GM19467 (cell line): ENCODE measurements at regions not wholly inside any gene's neighbourhood (a gene's known extent, or its start where the extent isn't known, plus 50 kb on each side); places are given as distances from the start of the nearest gene placed in this dataset.
A peak's percentile ranks its signal among the peaks of the same experiment; 100 is the strongest.

ENCODE experiments used
- ATAC-seq: cut with Tn5 transposase; IDR thresholded peaks from one replicate; pipeline ENCODE4 v1.9.1; 2021; ENCODE audit warnings: mild to moderate bottlenecking, moderate library complexity; ENCODE audit not compliant: unreplicated experiment

DNA sequence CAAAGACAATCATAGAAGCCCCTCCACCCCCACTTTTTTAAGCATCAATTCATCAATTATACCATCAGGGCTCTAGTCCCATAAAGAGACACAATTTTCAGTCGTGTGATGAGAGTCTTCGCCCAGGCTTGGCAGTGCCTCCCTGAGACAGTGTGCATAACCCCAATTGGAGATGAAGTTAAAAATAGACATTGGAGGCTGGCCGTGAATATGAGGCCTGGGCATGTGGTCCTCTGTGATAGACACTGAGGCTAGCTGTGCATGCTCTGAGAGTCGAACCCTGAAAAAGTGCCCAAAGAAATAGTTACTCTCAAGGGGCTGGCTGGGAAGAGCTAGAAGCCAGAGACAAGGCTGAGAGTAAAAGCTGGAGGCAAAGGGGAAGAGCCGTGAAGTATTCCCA lies 248.6 kb upstream of the NR4A3 start:
- ATAC-seq: no peak

DNA sequence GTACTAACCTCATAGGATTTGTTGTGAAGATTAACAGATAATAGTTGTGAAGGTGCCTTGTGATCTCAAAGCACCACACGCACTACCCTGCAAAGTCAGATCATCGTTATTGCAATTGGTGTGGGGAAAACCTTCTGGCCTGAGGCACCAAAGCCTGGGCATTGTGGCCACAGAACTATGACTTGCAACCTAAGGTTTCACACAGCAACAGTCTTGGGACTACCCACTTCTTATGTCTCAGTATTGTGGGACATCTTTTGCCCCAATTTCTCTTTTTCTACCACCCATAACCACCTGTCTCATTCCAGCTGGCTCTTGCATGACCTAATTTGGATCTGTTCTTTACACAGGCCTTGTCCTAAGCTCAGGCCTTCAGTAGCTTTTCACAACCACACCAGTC lies 247.8 kb upstream of the NR4A3 start:
- ATAC-seq: no peak

DNA sequence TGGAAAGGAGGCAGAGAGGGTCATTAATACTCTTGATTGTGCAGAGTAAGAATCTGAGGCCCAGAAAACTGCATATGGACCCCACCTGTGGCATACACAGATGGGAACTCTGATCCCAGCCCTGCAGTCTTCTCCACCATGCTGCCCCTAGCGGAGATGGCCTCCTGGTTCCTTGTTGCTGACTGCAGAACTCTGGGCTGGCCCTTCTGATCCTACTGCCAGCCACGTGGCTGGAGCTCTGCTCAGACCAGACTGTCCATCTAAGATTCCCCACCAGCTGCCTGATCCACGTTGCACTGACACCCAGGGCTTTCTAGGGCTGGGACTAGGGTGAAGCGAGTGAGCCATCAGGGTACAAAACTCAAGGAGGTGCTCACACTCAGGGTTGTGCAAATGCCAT lies 245.7 kb upstream of the NR4A3 start:
- no peak for ATAC-seq

DNA sequence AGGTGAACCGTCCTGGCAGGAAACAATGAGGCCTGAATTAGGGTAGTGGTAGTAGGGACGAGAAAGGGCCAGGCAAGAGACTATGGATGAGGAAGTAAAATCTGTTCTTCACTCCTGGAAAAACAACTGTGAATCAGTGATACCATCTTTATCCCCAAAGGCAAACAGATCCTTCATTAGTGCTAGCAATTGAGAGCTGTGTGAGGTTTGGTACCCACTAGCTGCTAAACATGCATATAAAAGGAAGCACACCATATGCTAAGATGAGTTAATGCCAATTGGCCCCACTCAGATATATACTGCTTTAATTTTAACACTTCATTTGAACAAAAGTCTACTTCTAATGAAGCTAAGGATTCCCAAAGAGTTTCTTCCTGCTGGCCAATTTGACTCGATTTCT lies 244.8 kb upstream of the NR4A3 start:
- no peak for ATAC-seq

DNA sequence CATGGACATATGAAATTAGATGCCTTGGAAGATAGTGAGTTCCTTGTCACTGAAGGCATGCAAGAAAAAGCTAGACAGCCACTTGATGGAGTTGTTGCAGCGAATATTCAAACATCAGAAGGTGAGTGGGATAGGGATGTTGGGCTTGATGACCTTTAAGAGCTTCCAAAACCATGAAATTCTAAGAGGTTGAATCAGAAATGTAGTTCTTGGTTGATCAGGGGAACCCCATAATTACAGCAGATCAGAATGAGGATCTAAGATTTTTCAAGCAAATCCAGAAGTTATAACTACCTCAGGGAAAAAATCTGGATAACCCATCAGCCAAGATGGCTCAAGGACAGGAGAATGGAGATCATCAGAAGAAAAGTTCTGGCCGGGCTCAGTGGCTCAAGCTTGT lies 244.3 kb upstream of the NR4A3 start:
- ATAC-seq: no peak

DNA sequence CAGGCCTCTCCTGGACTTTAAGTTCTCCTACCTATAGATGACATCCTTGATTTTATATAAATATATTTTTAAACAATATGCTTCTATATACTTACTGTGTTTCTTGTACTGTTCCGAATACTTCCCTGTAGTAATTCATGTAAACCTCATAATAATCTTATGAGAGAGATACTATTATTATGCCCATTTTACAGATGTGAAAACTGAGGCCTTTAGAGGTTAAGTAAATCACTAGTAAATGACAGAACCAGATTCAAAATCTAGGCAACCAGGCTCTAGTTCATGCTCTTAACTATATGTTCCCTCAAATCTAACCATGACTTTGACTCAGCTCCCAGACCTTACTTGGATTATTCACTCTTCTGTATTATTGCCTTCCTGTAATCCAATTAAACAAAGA lies 243.0 kb upstream of the NR4A3 start:
- no peak for ATAC-seq

DNA sequence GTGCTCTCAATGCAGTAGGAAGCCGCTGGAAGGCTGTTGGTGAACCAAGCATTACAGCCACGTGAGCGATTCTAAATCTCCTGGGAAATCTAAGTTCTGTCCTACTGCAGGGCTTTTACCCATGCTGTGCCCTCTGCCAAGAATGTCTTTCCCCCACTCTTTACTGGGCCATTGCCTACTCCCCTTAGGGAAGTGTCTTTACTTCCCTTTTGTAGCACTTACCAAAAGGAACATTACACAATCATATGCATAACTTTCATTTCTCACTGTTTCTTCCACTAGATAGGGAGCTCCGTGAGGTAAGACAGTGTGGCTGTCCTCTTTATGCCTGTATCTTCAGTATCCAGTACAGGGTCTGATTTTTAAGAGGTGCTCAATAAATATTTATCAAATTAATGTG lies 241.7 kb upstream of the NR4A3 start:
- no peak for ATAC-seq

DNA sequence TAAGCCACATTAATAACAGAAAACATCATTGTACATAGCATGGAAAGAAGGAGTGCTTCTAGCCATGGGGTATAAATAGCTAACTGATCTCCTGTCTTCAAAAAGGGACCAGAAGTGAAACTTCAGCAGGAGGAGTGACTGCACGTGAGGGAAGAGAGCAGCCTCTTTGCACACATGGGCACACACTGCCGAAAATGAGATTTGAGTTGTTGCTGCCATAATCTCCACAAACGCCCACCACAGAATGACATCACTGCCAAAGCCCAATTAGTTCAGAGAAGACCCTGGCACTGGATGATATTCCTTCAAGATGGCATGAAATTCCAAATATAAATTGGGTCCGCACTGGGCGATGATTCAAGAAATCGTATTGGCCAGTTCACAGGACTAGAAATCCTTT lies 238.9 kb upstream of the NR4A3 start:
- no peak for ATAC-seq

DNA sequence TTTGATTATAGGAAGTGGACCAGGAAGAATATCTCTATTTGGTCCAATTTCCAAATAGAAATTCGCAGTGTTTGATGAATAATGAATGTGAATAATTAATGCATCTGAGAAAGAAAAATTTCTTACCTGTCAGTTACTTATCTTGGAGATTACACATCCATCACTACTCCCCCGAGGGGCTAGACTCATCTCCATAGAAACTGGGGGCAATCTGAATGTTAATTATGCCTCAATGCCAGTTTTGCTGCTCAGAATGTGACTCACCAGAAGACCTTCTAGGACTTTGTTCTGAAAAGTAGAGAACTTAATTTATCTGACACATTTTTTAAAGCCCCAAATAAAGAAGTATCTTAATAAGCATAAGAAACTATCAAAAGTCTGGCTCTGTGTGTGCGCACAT lies 233.4 kb upstream of the NR4A3 start:
- no peak for ATAC-seq

DNA sequence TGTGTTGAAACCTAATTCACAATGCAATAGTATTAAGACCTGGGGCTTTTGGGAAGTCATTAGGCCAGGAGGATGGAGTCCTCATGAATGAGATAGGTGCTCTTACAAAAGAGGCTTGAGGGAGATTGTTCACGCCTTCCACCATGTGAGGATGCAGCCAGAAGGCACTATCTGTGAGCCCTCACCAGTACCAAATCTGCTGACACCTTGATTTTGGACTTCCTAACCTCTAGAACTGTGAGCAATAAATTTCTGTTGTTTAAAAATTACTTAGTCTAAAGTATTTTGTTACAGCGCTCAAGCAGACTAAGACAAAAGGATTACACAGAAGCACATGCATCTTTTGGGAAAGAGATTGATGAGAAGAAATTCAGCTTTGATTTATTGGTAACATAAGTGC lies 232.9 kb upstream of the NR4A3 start:
- no peak for ATAC-seq

DNA sequence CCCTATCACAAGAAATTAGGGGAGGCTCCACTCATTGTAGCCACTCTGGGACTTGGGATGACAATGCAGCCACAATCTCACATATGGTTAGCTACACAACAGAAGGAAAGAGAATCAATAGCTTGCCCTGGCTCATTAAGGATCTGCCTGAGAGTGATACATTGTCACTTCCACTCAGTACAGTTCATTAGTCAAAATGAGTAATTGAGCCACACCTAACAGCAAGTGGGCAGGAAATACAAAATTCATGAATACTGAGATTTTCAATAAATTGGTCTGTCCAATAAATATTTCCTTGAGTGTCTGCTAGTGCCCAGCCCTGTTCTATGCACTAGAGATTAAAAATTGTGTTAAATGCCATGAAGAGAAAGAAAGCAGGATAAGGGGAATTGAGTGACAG lies 231.3 kb upstream of the NR4A3 start:
- ATAC-seq: no peak

DNA sequence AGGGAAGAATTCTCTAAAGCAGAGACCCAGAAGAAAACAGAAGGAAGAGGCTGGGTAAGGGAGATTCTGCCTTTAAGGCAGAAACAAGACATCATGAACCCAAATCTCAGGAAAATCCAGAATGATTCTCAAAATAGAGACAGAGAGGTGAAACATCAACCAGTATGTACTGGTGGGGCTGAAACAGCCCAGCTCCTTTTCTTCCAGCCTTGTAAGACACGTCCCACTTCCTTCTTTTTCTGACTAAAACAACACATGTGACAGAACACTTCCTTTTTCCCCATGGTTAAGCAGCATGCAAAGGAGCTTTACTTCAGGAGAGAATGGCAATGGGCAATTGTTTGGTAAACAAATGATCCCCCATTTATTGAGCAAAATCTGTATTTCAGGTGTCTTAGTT lies 230.8 kb upstream of the NR4A3 start:
- no peak for ATAC-seq

DNA sequence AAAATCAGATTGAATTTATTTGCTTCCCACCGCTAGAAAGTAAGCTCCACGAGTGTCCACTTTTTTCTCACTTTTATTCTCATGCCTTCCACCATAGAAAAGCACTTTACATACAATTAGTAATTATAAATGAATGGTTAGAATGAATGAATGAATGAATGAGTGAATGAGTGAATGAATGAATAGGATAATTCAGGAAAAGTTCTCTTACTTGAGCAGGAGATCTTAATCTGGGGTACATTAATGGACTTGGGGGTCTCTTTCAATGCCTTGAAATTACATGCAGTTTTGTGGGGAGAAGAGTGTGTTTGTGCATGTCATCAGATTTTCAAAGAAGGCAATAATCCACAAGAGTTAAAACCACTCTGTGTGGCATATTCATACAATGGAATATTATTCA lies 229.9 kb upstream of the NR4A3 start:
- ATAC-seq: no peak

DNA sequence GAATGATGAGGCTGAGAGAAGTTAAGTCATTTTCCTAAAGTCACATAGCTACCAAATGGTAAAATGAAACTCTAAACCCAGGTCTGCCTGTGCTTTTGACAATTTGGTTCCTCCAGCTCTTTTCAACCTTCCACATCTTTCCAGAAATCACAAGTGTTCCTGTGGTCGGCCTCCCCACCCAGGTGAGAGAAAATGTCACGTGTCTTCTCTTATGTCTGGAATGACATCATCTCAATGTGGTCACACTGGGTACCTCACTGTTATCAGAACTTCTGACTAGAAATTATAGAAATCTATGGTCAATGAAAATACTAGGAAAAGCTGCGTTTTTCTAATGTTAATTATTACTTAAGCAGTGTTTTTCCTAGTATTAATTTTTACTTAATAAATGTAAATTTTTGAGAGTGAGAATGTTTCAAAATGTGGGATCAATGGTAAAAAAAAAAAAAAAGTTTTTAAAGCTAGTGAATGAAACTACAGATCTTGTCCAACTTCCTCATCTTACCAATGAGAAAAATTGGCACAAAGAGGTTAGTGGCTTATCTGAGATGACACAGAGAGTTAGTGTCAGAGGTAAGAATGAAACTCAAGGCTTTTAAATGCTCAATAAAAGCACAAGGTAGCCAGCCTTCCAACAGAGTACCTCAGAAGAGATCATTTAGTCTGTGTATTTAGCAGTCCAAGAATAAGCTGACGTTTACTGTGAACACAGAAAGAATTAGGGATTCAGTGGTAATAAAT lies 228.7 kb upstream of the NR4A3 start:
- ATAC-seq: no peak

DNA sequence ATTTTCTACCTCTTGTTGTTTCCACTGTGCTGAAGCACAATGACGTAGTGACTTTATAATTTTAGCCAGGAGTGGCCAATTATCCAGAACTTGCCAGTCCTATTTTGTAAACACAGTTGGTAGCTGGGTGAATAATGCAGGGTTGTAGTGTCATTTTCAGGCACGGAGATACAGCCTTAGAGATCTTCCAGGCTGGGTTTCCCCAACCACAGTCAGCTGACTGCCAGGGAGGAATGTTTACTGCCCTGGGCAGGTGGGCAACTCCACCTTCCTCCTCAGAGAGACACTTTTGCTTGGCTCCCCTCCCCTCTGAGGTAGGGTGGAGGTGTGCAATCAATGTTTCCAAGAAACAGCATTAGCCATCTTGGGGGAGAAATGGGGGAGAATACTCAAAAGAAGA lies 228.1 kb upstream of the NR4A3 start:
- ATAC-seq: no peak

DNA sequence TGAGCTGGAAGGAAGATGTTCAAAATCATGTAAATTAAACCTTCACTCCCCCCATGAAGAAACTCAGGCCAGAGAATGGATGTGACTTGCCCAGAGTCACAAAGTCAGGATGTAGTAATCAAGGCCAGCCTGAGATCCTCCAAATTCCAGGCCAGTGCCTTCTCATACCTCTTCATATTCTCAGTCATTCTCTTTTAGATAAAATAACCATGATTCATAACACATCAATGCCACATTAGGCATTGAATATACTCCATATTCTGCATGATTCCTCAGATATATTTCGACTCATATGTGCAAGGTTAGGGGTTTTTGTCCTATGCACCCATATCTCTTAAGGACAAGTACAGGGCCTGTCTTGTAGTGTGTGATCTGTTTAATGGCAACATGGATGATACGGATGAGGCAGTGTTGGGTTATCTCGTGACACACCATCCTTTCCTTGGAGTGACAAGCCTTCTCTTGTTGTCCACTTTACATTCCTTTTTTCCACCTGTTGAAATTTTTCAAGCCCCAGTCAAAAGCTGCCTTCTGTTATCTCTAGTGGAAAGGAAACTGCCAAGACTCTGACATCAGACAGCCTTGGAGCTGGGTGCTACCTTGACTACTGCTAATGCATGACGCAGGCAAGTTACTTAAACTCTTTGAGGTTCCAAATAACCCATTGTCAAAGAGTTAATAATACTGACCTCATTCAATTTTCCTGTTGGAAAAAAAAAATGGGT lies 227.5 kb upstream of the NR4A3 start:
- no peak for ATAC-seq

DNA sequence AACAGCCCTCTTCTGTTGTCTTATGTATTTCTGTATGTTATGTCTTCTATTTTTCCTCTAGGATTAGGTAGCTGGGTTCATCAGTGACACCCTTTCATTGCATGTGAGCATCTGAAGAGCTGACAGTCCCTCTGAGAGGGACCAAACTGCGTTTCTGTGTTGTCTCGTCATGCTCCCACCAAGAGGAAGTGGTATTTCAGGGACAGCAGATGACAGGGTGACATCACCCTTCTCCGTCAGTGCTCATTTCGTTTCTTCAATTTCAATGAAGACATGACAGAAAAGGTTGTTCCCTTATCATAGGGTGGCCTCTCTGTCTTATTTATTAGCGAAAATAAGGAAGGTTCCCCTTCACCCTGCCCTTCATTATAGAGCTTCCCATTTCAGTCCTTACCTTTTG lies 225.9 kb upstream of the NR4A3 start:
- ATAC-seq: peak; percentile 57

DNA sequence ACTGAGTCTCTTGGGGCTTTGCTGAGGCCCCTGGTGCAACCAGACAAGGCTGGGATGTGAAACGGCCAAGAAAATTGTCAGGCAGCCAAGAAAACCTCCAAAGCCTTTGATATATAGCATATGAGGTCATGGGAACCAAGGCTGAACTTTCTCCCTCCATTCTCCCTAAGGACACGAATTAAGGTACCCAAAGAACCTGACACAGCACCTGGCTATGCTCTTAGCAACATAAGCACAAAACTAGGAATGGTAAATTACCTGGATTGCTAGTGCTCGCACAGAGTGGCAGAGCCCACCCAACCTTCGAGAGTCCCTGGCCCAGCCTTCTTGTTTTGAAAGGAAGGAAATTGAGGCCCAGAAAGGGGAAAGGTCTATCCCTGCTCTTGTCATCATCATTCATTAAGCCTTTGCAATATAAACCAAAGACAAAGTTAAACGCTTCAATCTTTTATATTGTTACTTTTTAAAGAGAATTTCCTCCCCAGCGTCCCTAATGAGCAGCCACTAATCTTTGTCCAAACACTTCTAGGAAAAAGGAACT lies 220.0 kb upstream of the NR4A3 start:
- no peak for ATAC-seq

DNA sequence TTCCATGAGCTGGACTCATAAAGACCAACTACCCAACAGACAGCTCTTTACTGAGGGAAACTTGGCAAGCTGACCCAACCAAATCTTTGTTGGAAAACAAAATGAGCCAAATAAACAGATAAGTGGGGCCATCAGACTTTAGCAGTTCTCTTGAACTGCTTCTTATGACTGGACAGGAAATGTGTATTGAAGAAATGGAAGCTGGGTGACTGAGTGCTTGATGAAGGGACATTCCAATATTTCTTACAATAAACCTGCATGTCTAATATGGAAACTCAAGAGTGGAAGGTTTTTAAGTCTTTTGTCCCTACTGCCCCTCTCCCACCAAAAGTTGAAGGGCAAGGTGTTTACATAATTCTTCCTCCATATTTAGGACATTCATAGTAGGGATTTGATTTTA lies 218.8 kb upstream of the NR4A3 start:
- ATAC-seq: no peak

DNA sequence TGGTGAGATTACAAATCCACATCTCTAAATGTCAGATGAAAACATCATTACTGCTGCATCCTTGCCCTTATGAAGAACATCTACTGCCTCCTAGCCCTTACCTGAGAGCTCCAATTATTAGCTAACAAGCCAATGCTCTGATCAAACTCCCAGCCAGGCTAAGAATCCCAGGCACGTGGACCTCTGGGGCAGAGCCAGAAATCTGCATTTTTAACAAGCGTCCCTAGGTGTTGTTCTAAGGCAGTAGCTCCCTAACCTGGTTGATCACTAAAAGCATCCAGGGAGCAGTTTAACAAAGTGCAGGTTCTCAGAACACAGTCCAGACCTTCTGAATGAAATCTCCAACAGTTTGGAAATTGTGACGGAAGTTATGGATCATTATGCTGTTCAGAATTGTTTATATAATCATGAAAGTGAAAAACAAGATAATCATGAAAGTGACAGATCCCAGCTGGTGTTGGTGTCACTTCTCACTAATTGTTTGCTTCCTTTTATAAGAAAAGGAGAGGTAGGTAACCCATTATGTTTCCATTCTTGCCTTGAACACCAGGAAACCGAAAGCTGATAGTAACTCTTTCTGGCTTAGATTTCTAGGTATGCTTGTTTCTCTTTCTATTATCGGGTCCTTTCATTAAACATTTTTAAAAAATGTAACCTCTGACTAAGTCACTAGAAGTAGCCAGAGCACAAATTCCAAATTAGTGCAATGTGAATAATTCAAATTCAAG lies 216.5 kb upstream of the NR4A3 start:
- ATAC-seq: no peak

DNA sequence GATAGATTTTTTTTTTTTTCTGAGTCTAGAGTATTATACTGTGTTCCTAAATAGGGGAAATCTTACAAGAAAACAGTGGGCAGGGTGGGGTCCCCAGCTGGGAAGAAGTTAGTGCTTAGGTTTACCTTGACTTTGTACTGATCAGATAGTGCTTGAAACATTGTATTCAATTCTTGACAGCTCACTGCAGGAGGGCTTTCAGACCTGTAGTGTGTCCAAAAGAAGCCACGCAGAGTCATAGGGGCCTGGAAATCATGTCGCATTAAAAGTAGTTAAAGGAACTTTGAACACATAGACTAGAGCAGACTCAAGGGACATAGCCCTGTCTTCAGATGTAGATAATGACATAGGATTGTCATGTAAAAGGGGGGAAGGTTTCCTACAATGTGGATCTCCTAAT lies 215.4 kb upstream of the NR4A3 start:
- ATAC-seq: no peak

DNA sequence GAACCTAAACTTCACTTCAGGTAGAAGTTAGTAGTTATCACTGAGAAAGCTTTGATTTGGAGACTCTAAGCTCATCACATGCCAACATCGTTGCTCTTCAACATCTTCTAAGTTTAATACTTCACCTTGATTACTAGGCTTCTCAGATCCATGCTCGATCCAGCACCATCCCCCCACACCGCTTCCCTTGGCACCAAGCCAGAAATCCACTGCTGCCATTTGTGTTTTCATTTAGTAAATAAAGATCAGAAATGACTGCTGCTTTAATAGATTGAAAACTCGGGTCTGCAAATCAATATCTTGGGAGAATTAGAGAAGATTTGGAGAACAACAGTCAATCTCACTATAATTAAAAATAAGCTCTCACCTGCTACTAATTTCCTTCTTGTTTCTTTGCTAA lies 214.7 kb upstream of the NR4A3 start:
- no peak for ATAC-seq
